OCI-LY1 (cell line): ENCODE measurements at regions not wholly inside any gene's neighbourhood (a gene's known extent, or its start where the extent isn't known, plus 50 kb on each side); places are given as distances from the start of the nearest gene placed in this dataset.

Experiments
- EZH2 ChIP-seq: fragments of 200-600 bp; sonication (generic), shearing (Covaris generic); IDR thresholded peaks from 2 replicates; pipeline ENCODE4 v1.8.0; 2017; ENCODE audit warnings: borderline replicate concordance, mixed run types, mild to moderate bottlenecking, antibody characterized with exemption, low read length, moderate library complexity, mixed read lengths
- TF ChIP-seq, protein P1 (sequence below): fragments of 200-600 bp; sonication (generic), shearing (Covaris generic); IDR thresholded peaks from 2 replicates; pipeline ENCODE4 v1.5.1; 2017; ENCODE audit warnings: mild to moderate bottlenecking, antibody characterized with exemption, low read length, moderate library complexity, mixed read lengths

DNA sequence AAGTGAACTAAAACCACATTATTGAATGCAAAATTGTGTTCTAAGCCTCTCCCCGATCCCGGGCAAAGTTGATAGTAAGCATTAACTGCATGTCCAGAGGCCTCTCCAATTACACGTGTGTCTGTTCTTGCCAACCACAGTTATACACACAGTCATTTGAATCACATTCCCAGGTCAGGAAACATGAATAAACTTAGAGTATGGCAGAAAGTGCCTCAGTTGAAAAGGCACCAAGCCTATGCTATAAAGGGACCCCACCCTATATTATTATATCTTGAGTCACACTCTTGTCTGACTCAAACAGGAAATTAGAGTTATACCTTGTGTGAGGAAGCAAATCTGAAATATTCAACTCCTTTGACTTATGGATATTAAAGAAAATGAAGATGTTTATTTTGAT, 128.3 kb upstream of the STXBP6 start:
- TF ChIP-seq, protein P1, sequence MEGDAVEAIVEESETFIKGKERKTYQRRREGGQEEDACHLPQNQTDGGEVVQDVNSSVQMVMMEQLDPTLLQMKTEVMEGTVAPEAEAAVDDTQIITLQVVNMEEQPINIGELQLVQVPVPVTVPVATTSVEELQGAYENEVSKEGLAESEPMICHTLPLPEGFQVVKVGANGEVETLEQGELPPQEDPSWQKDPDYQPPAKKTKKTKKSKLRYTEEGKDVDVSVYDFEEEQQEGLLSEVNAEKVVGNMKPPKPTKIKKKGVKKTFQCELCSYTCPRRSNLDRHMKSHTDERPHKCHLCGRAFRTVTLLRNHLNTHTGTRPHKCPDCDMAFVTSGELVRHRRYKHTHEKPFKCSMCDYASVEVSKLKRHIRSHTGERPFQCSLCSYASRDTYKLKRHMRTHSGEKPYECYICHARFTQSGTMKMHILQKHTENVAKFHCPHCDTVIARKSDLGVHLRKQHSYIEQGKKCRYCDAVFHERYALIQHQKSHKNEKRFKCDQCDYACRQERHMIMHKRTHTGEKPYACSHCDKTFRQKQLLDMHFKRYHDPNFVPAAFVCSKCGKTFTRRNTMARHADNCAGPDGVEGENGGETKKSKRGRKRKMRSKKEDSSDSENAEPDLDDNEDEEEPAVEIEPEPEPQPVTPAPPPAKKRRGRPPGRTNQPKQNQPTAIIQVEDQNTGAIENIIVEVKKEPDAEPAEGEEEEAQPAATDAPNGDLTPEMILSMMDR, result no peak
- no peak for TF ChIP-seq EZH2
